Non-pigmented ciliary epithelial cell (primary cell): ENCODE measurements at regions not wholly inside any gene's neighbourhood (a gene's known extent, or its start where the extent isn't known, plus 50 kb on each side); places are given as distances from the start of the nearest gene placed in this dataset.
"Not testable (repeated sequence)": the region's sequence is repeated elsewhere in the genome, so short reads cannot be mapped to it uniquely, and the experiment has no call there.

Source experiments
- DNase-seq: peaks from one replicate; pipeline ENCODE4 v3.0.0-alpha.2; 2010; ENCODE audit warnings: low read depth

GRCh38 chr12:89227774-89228173 is 124.5 kb downstream of the DUSP6 start:
- no peak for DNase-seq

- DNase-seq: peak; percentile 76
These were observed 126.4 kb downstream of the DUSP6 start for GRCh38 chr12:89225808-89226411.

GRCh38 chr12:89225401-89225800 is 126.9 kb downstream of the DUSP6 start:
- DNase-seq: peak; percentile 59

- not testable (repeated sequence) for DNase-seq
These were observed 129.7 kb downstream of the DUSP6 start for GRCh38 chr12:89222580-89222979.

GRCh38 chr12:89217472-89217871 is 134.8 kb downstream of the DUSP6 start:
- DNase-seq: no peak

- no peak for DNase-seq
These were observed 135.9 kb downstream of the DUSP6 start for GRCh38 chr12:89216211-89216952.

- no peak for DNase-seq
These were observed 137.1 kb downstream of the DUSP6 start for GRCh38 chr12:89215196-89215595.

- no peak for DNase-seq
These were observed 138.6 kb downstream of the DUSP6 start for GRCh38 chr12:89213747-89214146.

- no peak for DNase-seq
These were observed 139.2 kb downstream of the DUSP6 start for GRCh38 chr12:89213139-89213538.

- no peak for DNase-seq
These were observed 139.9 kb downstream of the DUSP6 start for GRCh38 chr12:89212339-89212771.

GRCh38 chr12:89211456-89211855 is 140.8 kb downstream of the DUSP6 start:
- no peak for DNase-seq

GRCh38 chr12:89210277-89210676 is 142.0 kb downstream of the DUSP6 start:
- DNase-seq: no peak

GRCh38 chr12:89208661-89209096 is 143.6 kb downstream of the DUSP6 start:
- DNase-seq: no peak

- DNase-seq: no peak
These were observed 145.9 kb downstream of the DUSP6 start for GRCh38 chr12:89206390-89206789.

- no peak for DNase-seq
These were observed 146.8 kb downstream of the DUSP6 start for GRCh38 chr12:89205517-89205916.

GRCh38 chr12:89203144-89203543 is 149.2 kb downstream of the DUSP6 start:
- DNase-seq: no peak

GRCh38 chr12:89200217-89200616 is 152.1 kb downstream of the DUSP6 start:
- no peak for DNase-seq

GRCh38 chr12:89195470-89195869 is 156.8 kb downstream of the DUSP6 start:
- DNase-seq: no peak

- DNase-seq: no peak
These were observed 157.6 kb downstream of the DUSP6 start for GRCh38 chr12:89194683-89195082.

GRCh38 chr12:89192429-89192828 is 159.9 kb downstream of the DUSP6 start:
- no peak for DNase-seq

GRCh38 chr12:89191597-89191996 is 160.7 kb downstream of the DUSP6 start:
- DNase-seq: not testable (repeated sequence)

- no peak for DNase-seq
These were observed 162.9 kb downstream of the DUSP6 start for GRCh38 chr12:89189448-89189847.

GRCh38 chr12:89187507-89187906 is 164.8 kb downstream of the DUSP6 start:
- no peak for DNase-seq

- DNase-seq: no peak
These were observed 166.4 kb downstream of the DUSP6 start for GRCh38 chr12:89185889-89186288.
